ENCODE measurements at regions not wholly inside any gene's neighbourhood (a gene's known extent, or its start where the extent isn't known, plus 50 kb on each side); places are given as distances from the start of the nearest gene placed in this dataset.

DNA sequence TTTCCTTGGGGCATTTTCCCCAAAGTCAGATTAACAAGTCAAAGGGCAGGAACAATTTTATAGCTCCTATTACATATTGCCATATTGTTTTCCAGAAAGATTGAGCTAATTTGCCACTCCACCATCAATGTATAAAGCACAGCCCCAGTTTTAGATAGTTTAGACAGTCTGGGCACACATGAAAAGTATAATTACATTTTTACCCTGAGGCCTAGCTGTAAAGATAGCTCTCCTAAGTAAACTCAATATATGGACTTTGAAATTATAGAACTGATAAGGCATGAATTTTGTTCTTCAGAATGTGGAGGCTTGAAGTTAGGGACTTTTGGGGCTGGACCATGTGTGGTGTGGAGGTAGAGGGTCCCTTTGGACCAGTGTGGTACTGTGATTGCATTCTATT, 166.0 kb downstream of the FHIP1A start:
- TF ChIP-seq, protein P1, sequence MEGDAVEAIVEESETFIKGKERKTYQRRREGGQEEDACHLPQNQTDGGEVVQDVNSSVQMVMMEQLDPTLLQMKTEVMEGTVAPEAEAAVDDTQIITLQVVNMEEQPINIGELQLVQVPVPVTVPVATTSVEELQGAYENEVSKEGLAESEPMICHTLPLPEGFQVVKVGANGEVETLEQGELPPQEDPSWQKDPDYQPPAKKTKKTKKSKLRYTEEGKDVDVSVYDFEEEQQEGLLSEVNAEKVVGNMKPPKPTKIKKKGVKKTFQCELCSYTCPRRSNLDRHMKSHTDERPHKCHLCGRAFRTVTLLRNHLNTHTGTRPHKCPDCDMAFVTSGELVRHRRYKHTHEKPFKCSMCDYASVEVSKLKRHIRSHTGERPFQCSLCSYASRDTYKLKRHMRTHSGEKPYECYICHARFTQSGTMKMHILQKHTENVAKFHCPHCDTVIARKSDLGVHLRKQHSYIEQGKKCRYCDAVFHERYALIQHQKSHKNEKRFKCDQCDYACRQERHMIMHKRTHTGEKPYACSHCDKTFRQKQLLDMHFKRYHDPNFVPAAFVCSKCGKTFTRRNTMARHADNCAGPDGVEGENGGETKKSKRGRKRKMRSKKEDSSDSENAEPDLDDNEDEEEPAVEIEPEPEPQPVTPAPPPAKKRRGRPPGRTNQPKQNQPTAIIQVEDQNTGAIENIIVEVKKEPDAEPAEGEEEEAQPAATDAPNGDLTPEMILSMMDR (IDR thresholded peaks at IDR 0.05), result no peak
- TF ChIP-seq POLR2A (IDR thresholded peaks at IDR 0.05), result no peak

All from lower leg skin (tissue), 3 donors.